Neural progenitor cell (in vitro differentiated cells): ENCODE measurements at regions not wholly inside any gene's neighbourhood (a gene's known extent, or its start where the extent isn't known, plus 50 kb on each side); places are given as distances from the start of the nearest gene placed in this dataset.

Experiments used
- DNase-seq: peaks from one replicate; pipeline ENCODE4 v3.0.0-alpha.2; 2016; ENCODE audit warnings: low spot score
- H2AFZ ChIP-seq: fragments of 200-600 bp; sonication (generic); replicated peaks from 2 replicates; pipeline ENCODE4 v1.6.1; 2016; ENCODE audit warnings: antibody characterized with exemption
- H3F3A ChIP-seq: fragments of 200-600 bp; sonication (generic); 2 replicates; pipeline ENCODE4 v1.6.1; 2016; ENCODE audit warnings: antibody characterized with exemption, low read depth
- H3K27ac ChIP-seq: fragments of 200-600 bp; sonication (generic); 2 replicates; pipeline ENCODE4 v1.5.1; 2016; ENCODE audit warnings: mild to moderate bottlenecking
- H3K27me3 ChIP-seq: fragments of 200-600 bp; sonication (generic); 2 replicates; pipeline ENCODE4 v1.6.1; 2016; ENCODE audit warnings: mild to moderate bottlenecking, moderate library complexity
- H3K36me3 ChIP-seq: fragments of 200-600 bp; sonication (generic); 2 replicates; pipeline ENCODE4 v1.5.1; 2016
- H3K4me1 ChIP-seq: fragments of 200-600 bp; sonication (generic); 2 replicates; pipeline ENCODE4 v1.6.1; 2016; ENCODE audit warnings: mixed run types
- H3K4me2 ChIP-seq: fragments of 200-600 bp; sonication (generic); 2 replicates; pipeline ENCODE4 v1.6.1; 2016
- H3K4me3 ChIP-seq: fragments of 200-600 bp; sonication (generic); 2 replicates; pipeline ENCODE4 v1.5.1; 2016
- H3K79me2 ChIP-seq: fragments of 200-600 bp; sonication (generic); 2 replicates; pipeline ENCODE4 v1.6.1; 2016; ENCODE audit warnings: low read depth
- H3K9ac ChIP-seq: fragments of 200-600 bp; sonication (generic); 2 replicates; pipeline ENCODE4 v1.6.1; 2016
- H3K9me3 ChIP-seq: fragments of 200-600 bp; sonication (generic); 2 replicates; pipeline ENCODE4 v1.5.1; 2016; ENCODE audit warnings: low read depth
- H4K20me1 ChIP-seq: fragments of 200-600 bp; sonication (generic); 2 replicates; pipeline ENCODE4 v1.6.1; 2016; ENCODE audit warnings: low read depth
- H3K27ac Mint-ChIP-seq: 3 replicates; pipeline ENCODE4 v1.8.0; 2021; ENCODE audit warnings: mixed read lengths
- H3K27me3 Mint-ChIP-seq: 2 replicates; pipeline ENCODE4 v1.8.0; 2022; ENCODE audit warnings: low read depth, mild to moderate bottlenecking, inconsistent platforms, moderate library complexity, mixed read lengths; ENCODE audit not compliant: insufficient read depth
- H3K36me3 Mint-ChIP-seq: 3 replicates; pipeline ENCODE4 v1.8.0; 2021; ENCODE audit warnings: mixed read lengths
- H3K4me1 Mint-ChIP-seq: 3 replicates; pipeline ENCODE4 v1.8.0; 2021; ENCODE audit warnings: mixed read lengths
- H3K4me3 Mint-ChIP-seq: 3 replicates; pipeline ENCODE4 v1.8.0; 2021; ENCODE audit warnings: mild to moderate bottlenecking, moderate library complexity, mixed read lengths
- H3K9me3 Mint-ChIP-seq: 3 replicates; pipeline ENCODE4 v1.8.0; 2020; ENCODE audit warnings: mixed read lengths
- CTCF ChIP-seq: fragments of 200-600 bp; sonication (generic); IDR thresholded peaks from 2 replicates; pipeline ENCODE4 v1.5.1; 2017; ENCODE audit warnings: antibody characterized with exemption, mild to moderate bottlenecking
- EZH2 ChIP-seq: fragments of 200-600 bp; sonication (generic); IDR thresholded peaks from 2 replicates; pipeline ENCODE4 v1.6.1; 2017; ENCODE audit warnings: antibody characterized with exemption, mild to moderate bottlenecking, moderate library complexity
- EZH2phosphoT487 ChIP-seq: fragments of 200-600 bp; sonication (generic); IDR thresholded peaks from 2 replicates; pipeline ENCODE4 v1.6.1; 2017; ENCODE audit warnings: antibody characterized with exemption

DNA sequence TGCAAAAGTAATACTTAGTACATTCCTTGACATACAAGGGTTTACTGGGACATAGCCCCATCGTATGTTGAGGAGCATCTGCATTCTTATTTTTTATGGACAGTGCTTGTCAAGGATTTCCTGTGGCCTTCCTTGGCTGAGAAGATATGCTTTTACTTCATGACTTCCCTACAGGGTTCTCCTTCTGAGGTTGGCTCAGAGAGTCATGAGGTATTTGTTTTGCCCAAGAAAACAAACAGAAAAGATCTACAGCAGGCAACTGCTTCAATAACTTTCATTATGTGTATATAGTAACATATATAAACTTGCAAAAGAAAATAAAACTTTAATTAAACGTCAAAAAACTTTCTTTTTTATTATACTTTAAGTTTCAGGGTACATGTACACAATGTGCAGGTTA, 577.2 kb upstream of the SEMA3D start:
- no peaks in the 10 kb centered on the region for H3K79me2 ChIP-seq
- Mint-ChIP-seq H3K36me3 (no peaks in the 10 kb centered on the region), H3K9me3 (no peaks in the 10 kb centered on the region), H3K27me3 (no peaks in the 10 kb centered on the region), H3K27ac (no peak overlapping the region), H3K4me1 (no peaks in the 10 kb centered on the region), H3K4me3 (no peak overlapping the region)
- no peak overlapping the region for H3K4me3 ChIP-seq
- no peak overlapping the region for H2AFZ ChIP-seq
- peaks cover 9% of the 10 kb centered on the region for H3K4me1 ChIP-seq
- no peaks in the 10 kb centered on the region for H3K9me3 ChIP-seq
- peaks cover 93% of the 10 kb centered on the region for H3K27me3 ChIP-seq
- H3K36me3 ChIP-seq: no peaks in the 10 kb centered on the region
- H3K27ac ChIP-seq: no peak overlapping the region
- no peak overlapping the region for H3K9ac ChIP-seq
- H4K20me1 ChIP-seq: no peaks in the 10 kb centered on the region
- no peak for TF ChIP-seq EZH2
- TF ChIP-seq CTCF: no peak
- TF ChIP-seq EZH2phosphoT487: no peak
- DNase-seq: no peak
- peaks cover 5% of the 10 kb centered on the region for H3F3A ChIP-seq
- no peak overlapping the region for H3K4me2 ChIP-seq

DNA sequence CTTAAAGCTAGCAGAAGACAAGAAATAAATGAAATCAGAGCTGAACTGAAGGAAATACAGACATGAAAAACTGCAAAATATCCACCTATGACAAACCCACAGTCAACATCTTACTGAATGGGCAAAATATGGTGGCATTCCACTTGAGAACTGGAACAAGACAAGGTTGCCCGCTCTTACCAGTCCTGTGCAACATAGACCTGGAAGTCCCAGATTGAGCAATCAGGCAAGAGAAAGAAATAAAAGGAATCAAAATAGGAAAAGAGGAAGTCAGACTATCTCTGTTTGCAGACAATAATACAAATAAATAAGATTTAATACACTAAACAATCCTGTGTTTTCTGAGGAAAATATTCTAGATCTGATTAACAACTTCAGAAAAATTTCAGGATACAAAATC, 570.5 kb upstream of the SEMA3D start:
- Histone ChIP-seq H2AFZ (no peak overlapping the region), H3K4me1 (no peaks in the 10 kb centered on the region), H3K4me2 (no peak overlapping the region), H3K9me3 (no peaks in the 10 kb centered on the region), H3K79me2 (no peaks in the 10 kb centered on the region), H3K4me3 (no peak overlapping the region), H3F3A (no peaks in the 10 kb centered on the region), H3K27me3 (peaks cover 34% of the 10 kb centered on the region), H3K36me3 (no peaks in the 10 kb centered on the region), H3K27ac (no peak overlapping the region), H3K9ac (no peak overlapping the region), H4K20me1 (no peaks in the 10 kb centered on the region)
- Mint-ChIP-seq H3K27me3 (peaks cover 2% of the 10 kb centered on the region), H3K9me3 (peaks cover 8% of the 10 kb centered on the region), H3K36me3 (no peaks in the 10 kb centered on the region), H3K4me1 (no peaks in the 10 kb centered on the region), H3K4me3 (no peak overlapping the region), H3K27ac (no peak overlapping the region)
- DNase-seq: no peak
- TF ChIP-seq EZH2phosphoT487 (no peak), CTCF (no peak), EZH2 (no peak)

DNA sequence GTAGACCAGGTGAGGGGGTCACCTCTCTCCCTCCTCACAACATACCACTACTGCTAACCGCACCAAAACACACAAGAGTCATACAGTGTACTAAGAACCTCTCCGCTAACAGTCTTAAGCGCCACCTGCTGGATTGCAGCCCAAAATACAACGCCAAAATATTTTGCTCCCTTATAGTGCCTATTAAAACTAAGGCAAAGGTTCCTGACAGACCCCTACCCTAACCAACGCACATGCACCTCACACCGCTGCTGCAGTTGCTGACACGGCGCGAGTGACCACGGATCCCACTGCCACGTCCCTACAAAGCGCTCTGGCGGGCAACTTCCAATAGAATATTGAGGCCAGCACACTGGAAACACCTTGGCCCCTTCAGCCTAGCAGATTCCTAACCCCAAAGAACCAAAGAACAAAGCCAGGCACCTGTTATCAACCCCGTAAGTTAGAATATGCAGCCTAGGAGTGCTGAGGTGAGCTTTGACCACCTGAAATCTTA, 563.6 kb upstream of the SEMA3D start:
- Histone ChIP-seq H3K9ac (no peak overlapping the region), H3K79me2 (no peaks in the 10 kb centered on the region), H4K20me1 (no peaks in the 10 kb centered on the region), H3K27ac (no peak overlapping the region), H3K4me2 (no peak overlapping the region), H3K4me3 (no peak overlapping the region), H3K27me3 (peaks cover 8% of the 10 kb centered on the region), H3K4me1 (no peaks in the 10 kb centered on the region), H3K9me3 (no peaks in the 10 kb centered on the region), H3K36me3 (no peaks in the 10 kb centered on the region), H3F3A (no peaks in the 10 kb centered on the region), H2AFZ (peak overlapping the region; percentile 59)
- Mint-ChIP-seq H3K9me3 (peaks cover 14% of the 10 kb centered on the region), H3K27me3 (no peaks in the 10 kb centered on the region), H3K27ac (no peak overlapping the region), H3K4me3 (no peak overlapping the region), H3K4me1 (no peaks in the 10 kb centered on the region), H3K36me3 (no peaks in the 10 kb centered on the region)
- TF ChIP-seq EZH2phosphoT487 (no peak), CTCF (peak; percentile 74)
- DNase-seq: peak; percentile 64
